ENCODE measurements at regions not wholly inside any gene's neighbourhood (a gene's known extent, or its start where the extent isn't known, plus 50 kb on each side); places are given as distances from the start of the nearest gene placed in this dataset.

GRCh38 chr5:96229188-96229587 lies 203.9 kb downstream of the PCSK1 start:
- Histone ChIP-seq H2BK120ac (replicated peaks; ENCODE audit: low read depth, low read length) (no peak overlapping the region), H3K23ac (ENCODE audit: insufficient read length) (no peak overlapping the region), H3K56ac (replicated peaks; ENCODE audit: insufficient read length, low read depth, low read length) (no peak overlapping the region), H2BK20ac (ENCODE audit: low read length) (no peak overlapping the region), H2BK15ac (ENCODE audit: low read length) (no peak overlapping the region), H3K18ac (ENCODE audit: extremely low read depth, low read length) (no peak overlapping the region), H3K27ac (ENCODE audit: low read depth, low read length) (no peak overlapping the region), H3K4me3 (ENCODE audit: extremely low read depth in 1 of 4, insufficient read depth in 2 of 4, low read depth in 3 of 4, low read length in 4 of 4) (no peak overlapping the region), H3K4ac (replicated peaks; ENCODE audit: insufficient read length, low read depth, low read length) (no peak overlapping the region), H3K9me3 (ENCODE audit: insufficient read depth in 2 of 2, low read depth in 1 of 2, low read length in 1 of 2) (no peaks in the 10 kb centered on the region; a peak in 1 of 4 replicates), H4K20me1 (replicated peaks in 1 of 2; ENCODE audit: control insufficient read depth in 1 of 2, insufficient read depth in 2 of 2, low read length in 2 of 2) (no peaks in the 10 kb centered on the region), H3K79me2 (ENCODE audit: control insufficient read depth in 1 of 2, insufficient read depth in 2 of 2, low read length in 2 of 2) (no peaks in the 10 kb centered on the region), H4K8ac (ENCODE audit: extremely low read depth, insufficient read depth, low read length) (no peak overlapping the region), H3K36me3 (ENCODE audit: control insufficient read depth in 2 of 4, insufficient read depth in 4 of 4, low read length in 3 of 4) (no peaks in the 10 kb centered on the region), H2AK5ac (ENCODE audit: low read depth, low read length) (no peak overlapping the region), H3K4me1 (replicated peaks in 1 of 4; ENCODE audit: control insufficient read depth in 3 of 4, insufficient read depth in 4 of 4, low read length in 3 of 4) (no peaks in the 10 kb centered on the region), H4K5ac (ENCODE audit: insufficient read length, low read depth, low read length) (no peak overlapping the region), H2BK5ac (ENCODE audit: low read depth, low read length) (no peak overlapping the region), H3K27me3 (replicated peaks in 1 of 4; ENCODE audit: control insufficient read depth in 3 of 4, extremely low read depth in 1 of 4, insufficient read depth in 3 of 4, low read length in 3 of 4) (no peaks in the 10 kb centered on the region), H2AFZ (ENCODE audit: low read length) (0 out of 2 replicates have a peak overlapping the region, but pooled peaks have one; percentile 26), H2BK12ac (ENCODE audit: low read depth, low read length) (no peak overlapping the region), H3K14ac (ENCODE audit: insufficient read length) (no peak overlapping the region), H3K79me1 (ENCODE audit: low read depth, low read length) (no peaks in the 10 kb centered on the region), H3K23me2 (ENCODE audit: low read depth, low read length) (no peaks in the 10 kb centered on the region), H4K91ac (replicated peaks; ENCODE audit: insufficient read length, low read length) (no peak overlapping the region), H3K9ac (replicated peaks in 1 of 4; ENCODE audit: extremely low read depth in 1 of 4, low read depth in 3 of 4, low read length in 3 of 4) (no peak overlapping the region), H3K4me2 (ENCODE audit: insufficient read depth in 1 of 2, low read depth in 2 of 2, low read length in 2 of 2) (no peak overlapping the region)
- ChIA-PET CTCF (ENCODE audit: partially characterized antibody) (no interaction called here), POLR2A (ENCODE audit: partially characterized antibody) (no interaction called here)
- WGBS, 2 experiments (ENCODE audit: extremely low coverage in 1 of 2, insufficient coverage in 1 of 2, insufficient read length in 1 of 2, insufficient replicate concordance in 2 of 2, low coverage in 1 of 2, low lambda C conversion rate in 2 of 2, missing lambda C conversion rate in 1 of 2), result 89% methylated on average over 3 of the region's 3 CpGs; no CpG with 5 or more reads in 1 of the 2 experiments
- no peak for DNase-seq (ENCODE audit: low read depth in 1 of 2, low spot score in 2 of 2)
- FAIRE-seq, result no peak
- TF ChIP-seq TCF12 (IDR thresholded peaks at IDR 0.05; ENCODE audit: low read depth, low read length), result no peak
- TF ChIP-seq KDM4A (IDR thresholded peaks at IDR 0.05; ENCODE audit: low read depth, low read length, severe bottlenecking), result no peak
- no peak for TF ChIP-seq BCL11A (IDR thresholded peaks at IDR 0.05; ENCODE audit: low read depth in 2 of 2, low read length in 2 of 2)
- no peak for TF ChIP-seq CBX5 (IDR thresholded peaks at IDR 0.05; ENCODE audit: low read depth, low read length)
- no peak for TF ChIP-seq POU5F1 (IDR thresholded peaks at IDR 0.05; ENCODE audit: low read depth, low read length)

All from H1 (cell line).